ENCODE measurements at regions not wholly inside any gene's neighbourhood (a gene's known extent, or its start where the extent isn't known, plus 50 kb on each side); places are given as distances from the start of the nearest gene placed in this dataset.

DNA sequence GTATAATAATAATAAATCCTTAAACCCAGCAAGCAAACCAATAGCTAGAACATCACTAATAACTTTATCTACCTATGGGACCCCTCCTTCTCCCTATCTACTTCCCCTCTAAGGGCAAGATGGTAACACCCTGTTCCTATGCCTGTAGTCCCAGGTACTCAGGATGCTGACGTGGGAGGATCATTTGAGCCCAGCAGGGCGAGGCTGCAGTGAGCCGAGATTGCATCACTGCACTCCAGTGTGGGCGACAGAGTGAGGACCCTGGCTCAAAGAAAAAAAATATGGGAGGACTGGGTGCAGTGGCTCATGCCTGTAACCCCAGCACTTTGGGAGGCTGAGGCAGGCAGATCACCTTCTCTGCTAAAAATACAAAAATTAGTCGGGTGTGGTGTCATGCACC lies 143.1 kb upstream of the SLC45A1 start:
- TF ChIP-seq, protein P1, sequence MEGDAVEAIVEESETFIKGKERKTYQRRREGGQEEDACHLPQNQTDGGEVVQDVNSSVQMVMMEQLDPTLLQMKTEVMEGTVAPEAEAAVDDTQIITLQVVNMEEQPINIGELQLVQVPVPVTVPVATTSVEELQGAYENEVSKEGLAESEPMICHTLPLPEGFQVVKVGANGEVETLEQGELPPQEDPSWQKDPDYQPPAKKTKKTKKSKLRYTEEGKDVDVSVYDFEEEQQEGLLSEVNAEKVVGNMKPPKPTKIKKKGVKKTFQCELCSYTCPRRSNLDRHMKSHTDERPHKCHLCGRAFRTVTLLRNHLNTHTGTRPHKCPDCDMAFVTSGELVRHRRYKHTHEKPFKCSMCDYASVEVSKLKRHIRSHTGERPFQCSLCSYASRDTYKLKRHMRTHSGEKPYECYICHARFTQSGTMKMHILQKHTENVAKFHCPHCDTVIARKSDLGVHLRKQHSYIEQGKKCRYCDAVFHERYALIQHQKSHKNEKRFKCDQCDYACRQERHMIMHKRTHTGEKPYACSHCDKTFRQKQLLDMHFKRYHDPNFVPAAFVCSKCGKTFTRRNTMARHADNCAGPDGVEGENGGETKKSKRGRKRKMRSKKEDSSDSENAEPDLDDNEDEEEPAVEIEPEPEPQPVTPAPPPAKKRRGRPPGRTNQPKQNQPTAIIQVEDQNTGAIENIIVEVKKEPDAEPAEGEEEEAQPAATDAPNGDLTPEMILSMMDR (IDR thresholded peaks at IDR 0.05; ENCODE audit: insufficient read depth, low read length, poor library complexity, severe bottlenecking): no peak
- no peak for TF ChIP-seq EZH2phosphoT487 (conservative IDR thresholded peaks at IDR 0.05; ENCODE audit: low read length)
